Ammon's horn (tissue), 1 donor: ENCODE measurements at regions not wholly inside any gene's neighbourhood (a gene's known extent, or its start where the extent isn't known, plus 50 kb on each side); places are given as distances from the start of the nearest gene placed in this dataset.
"Not testable (repeated sequence)": the region's sequence is repeated elsewhere in the genome, so short reads cannot be mapped to it uniquely, and the experiment has no call there.

Experiments used
- DNase-seq: peaks from one replicate; pipeline ENCODE4 v3.0.0-alpha.2; 2016; ENCODE audit warnings: low spot score

GRCh38 chr12:114858388-114859146 lies 174.6 kb upstream of the TBX3 start:
- DNase-seq: no peak

GRCh38 chr12:114855678-114856077 lies 171.7 kb upstream of the TBX3 start:
- DNase-seq: no peak

GRCh38 chr12:114852976-114853529 lies 169.1 kb upstream of the TBX3 start:
- DNase-seq: no peak

GRCh38 chr12:114851981-114852380 lies 168.0 kb upstream of the TBX3 start:
- DNase-seq: no peak

- DNase-seq: no peak
Observed at GRCh38 chr12:114850661-114851275, 166.8 kb upstream of the TBX3 start.

GRCh38 chr12:114848666-114849065 lies 164.7 kb upstream of the TBX3 start:
- DNase-seq: peak; percentile 3

- DNase-seq: no peak
Observed at GRCh38 chr12:114847441-114848035, 163.6 kb upstream of the TBX3 start.

- no peak for DNase-seq
Observed at GRCh38 chr12:114846771-114847170, 162.8 kb upstream of the TBX3 start.

GRCh38 chr12:114841557-114842251 lies 157.7 kb upstream of the TBX3 start:
- no peak for DNase-seq

- DNase-seq: no peak
Observed at GRCh38 chr12:114838480-114838879, 154.5 kb upstream of the TBX3 start.

- no peak for DNase-seq
Observed at GRCh38 chr12:114836609-114837008, 152.6 kb upstream of the TBX3 start.

GRCh38 chr12:114835031-114835430 lies 151.1 kb upstream of the TBX3 start:
- no peak for DNase-seq

GRCh38 chr12:114834621-114835020 lies 150.6 kb upstream of the TBX3 start:
- no peak for DNase-seq

- no peak for DNase-seq
Observed at GRCh38 chr12:114829833-114830232, 145.9 kb upstream of the TBX3 start.

GRCh38 chr12:114829244-114829643 lies 145.3 kb upstream of the TBX3 start:
- not testable (repeated sequence) for DNase-seq

GRCh38 chr12:114827461-114827860 lies 143.5 kb upstream of the TBX3 start:
- no peak for DNase-seq

- no peak for DNase-seq
Observed at GRCh38 chr12:114826244-114826643, 142.3 kb upstream of the TBX3 start.

- no peak for DNase-seq
Observed at GRCh38 chr12:114823724-114824123, 139.7 kb upstream of the TBX3 start.

- no peak for DNase-seq
Observed at GRCh38 chr12:114821570-114821969, 137.6 kb upstream of the TBX3 start.

- DNase-seq: no peak
Observed at GRCh38 chr12:114820796-114821195, 136.8 kb upstream of the TBX3 start.

- DNase-seq: no peak
Observed at GRCh38 chr12:114817571-114818425, 133.8 kb upstream of the TBX3 start.
